Gastroesophageal sphincter (tissue), 3 donors: ENCODE measurements at regions not wholly inside any gene's neighbourhood (a gene's known extent, or its start where the extent isn't known, plus 50 kb on each side); places are given as distances from the start of the nearest gene placed in this dataset.

Experiments
- CTCF ChIP-seq, 4 experiments: fragments of 200-600 bp in 2 of 4; fragments of 450-650 bp in 2 of 4; sonication (generic) in 1 of 4; IDR thresholded peaks; one replicate each; pipeline ENCODE4 v1.5.1; 2017 to 2019; ENCODE audit warnings: antibody characterized with exemption in 4 of 4, mild to moderate bottlenecking in 2 of 4, moderate library complexity in 2 of 4
- EP300 ChIP-seq: sonication (generic); formaldehyde crosslinking; IDR thresholded peaks from one replicate; pipeline ENCODE4 v1.6.1; 2017; ENCODE audit warnings: antibody characterized with exemption, mild to moderate bottlenecking
- POLR2A ChIP-seq, 2 donors: fragments of 450-650 bp; IDR thresholded peaks; one replicate each; pipeline ENCODE4 v1.6.1; 2017; ENCODE audit warnings: antibody characterized with exemption in 2 of 2, mild to moderate bottlenecking in 2 of 2, moderate library complexity in 1 of 2
- POLR2AphosphoS5 ChIP-seq: sonication (generic); formaldehyde crosslinking; IDR thresholded peaks from one replicate; pipeline ENCODE4 v1.6.1; 2017; ENCODE audit warnings: antibody characterized with exemption

GRCh38 chr6:77334093-77334492 is 129.2 kb downstream of the HTR1B start:
- TF ChIP-seq CTCF (IDR thresholded peaks at IDR 0.05), result no peak
- no peak for TF ChIP-seq POLR2AphosphoS5
- TF ChIP-seq POLR2A (IDR thresholded peaks at IDR 0.05), result no peak
- no peak for TF ChIP-seq EP300
